WERI-Rb-1 (cell line): ENCODE measurements at regions not wholly inside any gene's neighbourhood (a gene's known extent, or its start where the extent isn't known, plus 50 kb on each side); places are given as distances from the start of the nearest gene placed in this dataset.

Experiments
- DNase-seq: peaks from one replicate; pipeline ENCODE4 v3.0.0-alpha.2; 2020
- H3K27ac ChIP-seq: fragments of 250-450 bp; sonication (Bioruptor Pico); 2 replicates; pipeline ENCODE4 v1.5.1; 2020; ENCODE audit warnings: mild to moderate bottlenecking, moderate library complexity
- H3K27me3 ChIP-seq: fragments of 250-450 bp; sonication (Bioruptor Pico); 2 replicates; pipeline ENCODE4 v1.5.1; 2021; ENCODE audit warnings: mild to moderate bottlenecking, low read depth, moderate library complexity; ENCODE audit not compliant: insufficient read depth, severe bottlenecking
- H3K36me3 ChIP-seq: fragments of 250-450 bp; sonication (Bioruptor Pico); 2 replicates; pipeline ENCODE4 v1.5.1; 2020; ENCODE audit warnings: mild to moderate bottlenecking, moderate library complexity
- H3K4me3 ChIP-seq: 2 replicates; pipeline ENCODE4 v1.5.1; 2011; ENCODE audit warnings: low read depth, mild to moderate bottlenecking, control low read depth, low read length
- H3K9me3 ChIP-seq: fragments of 250-450 bp; sonication (Bioruptor Pico); 2 replicates; pipeline ENCODE4 v1.5.1; 2021; ENCODE audit warnings: mild to moderate bottlenecking, moderate library complexity; ENCODE audit not compliant: severe bottlenecking
- CTCF ChIP-seq: IDR thresholded peaks from 2 replicates; pipeline ENCODE4 v1.5.1; 2011; ENCODE audit warnings: low read depth, mild to moderate bottlenecking, control low read depth, inconsistent platforms, low read length

- no peaks in the 10 kb centered on the region for H3K9me3 ChIP-seq
- no peaks in the 10 kb centered on the region for H3K27me3 ChIP-seq
- H3K27ac ChIP-seq = no peak overlapping the region
- TF ChIP-seq CTCF = no peak
- no peak for DNase-seq
- H3K4me3 ChIP-seq = no peak overlapping the region
- no peaks in the 10 kb centered on the region for H3K36me3 ChIP-seq
Measured at GRCh38 chr16:66036793-66037715, 329.4 kb upstream of the CDH5 start.

- H3K9me3 ChIP-seq = no peaks in the 10 kb centered on the region
- TF ChIP-seq CTCF = no peak
- no peak overlapping the region for H3K27ac ChIP-seq
- no peaks in the 10 kb centered on the region for H3K36me3 ChIP-seq
- no peak for DNase-seq
- no peak overlapping the region for H3K4me3 ChIP-seq
- H3K27me3 ChIP-seq = no peaks in the 10 kb centered on the region
Measured at GRCh38 chr16:66036184-66036583, 330.3 kb upstream of the CDH5 start.

- Histone ChIP-seq H3K9me3 (no peaks in the 10 kb centered on the region), H3K36me3 (no peaks in the 10 kb centered on the region), H3K27ac (no peak overlapping the region), H3K27me3 (no peaks in the 10 kb centered on the region), H3K4me3 (no peak overlapping the region)
- no peak for DNase-seq
- TF ChIP-seq CTCF = no peak
Measured at GRCh38 chr16:66035096-66035495, 331.4 kb upstream of the CDH5 start.

GRCh38 chr16:66032841-66033240 lies 333.6 kb upstream of the CDH5 start:
- H3K36me3 ChIP-seq = no peaks in the 10 kb centered on the region
- no peaks in the 10 kb centered on the region for H3K27me3 ChIP-seq
- H3K27ac ChIP-seq = no peak overlapping the region
- H3K9me3 ChIP-seq = no peaks in the 10 kb centered on the region
- TF ChIP-seq CTCF = no peak
- DNase-seq = no peak
- H3K4me3 ChIP-seq = no peak overlapping the region

- H3K36me3 ChIP-seq = no peaks in the 10 kb centered on the region
- no peak for DNase-seq
- no peaks in the 10 kb centered on the region for H3K27me3 ChIP-seq
- peaks cover 3% of the 10 kb centered on the region for H3K9me3 ChIP-seq
- H3K27ac ChIP-seq = no peak overlapping the region
- TF ChIP-seq CTCF = no peak
- H3K4me3 ChIP-seq = no peak overlapping the region
Measured at GRCh38 chr16:66030036-66030435, 336.5 kb upstream of the CDH5 start.
